ENCODE measurements at regions not wholly inside any gene's neighbourhood (a gene's known extent, or its start where the extent isn't known, plus 50 kb on each side); places are given as distances from the start of the nearest gene placed in this dataset.
"Not testable (repeated sequence)": the region's sequence is repeated elsewhere in the genome, so short reads cannot be mapped to it uniquely, and the experiment has no call there.

GRCh38 chr7:34497153-34497777, 160.8 kb upstream of the NPSR1 start:
- DNase-seq: no peak

GRCh38 chr7:34501156-34501555, 156.9 kb upstream of the NPSR1 start:
- no peak for DNase-seq

- no peak for DNase-seq
Observed at GRCh38 chr7:34507191-34507590, 150.8 kb upstream of the NPSR1 start.

- no peak for DNase-seq
Observed at GRCh38 chr7:34523226-34523918, 134.6 kb upstream of the NPSR1 start.

- DNase-seq: no peak
Observed at GRCh38 chr7:34530259-34530658, 127.8 kb upstream of the NPSR1 start.

- DNase-seq: no peak
Observed at GRCh38 chr7:34539003-34539402, 119.0 kb upstream of the NPSR1 start.

- DNase-seq: no peak
Observed at GRCh38 chr7:34544621-34545020, 113.4 kb upstream of the NPSR1 start.

- DNase-seq: no peak
Observed at GRCh38 chr7:34550996-34551395, 107.0 kb upstream of the NPSR1 start.

GRCh38 chr7:34552502-34552901, 105.5 kb upstream of the NPSR1 start:
- DNase-seq: no peak

- DNase-seq: no peak
Observed at GRCh38 chr7:34558022-34558421, 100.0 kb upstream of the NPSR1 start.

- no peak for DNase-seq
Observed at GRCh38 chr7:34564091-34564490, 93.9 kb upstream of the NPSR1 start.

- DNase-seq: no peak
Observed at GRCh38 chr7:34567906-34568305, 90.1 kb upstream of the NPSR1 start.

- no peak for DNase-seq
Observed at GRCh38 chr7:34569975-34570699, 87.9 kb upstream of the NPSR1 start.

- no peak for DNase-seq
Observed at GRCh38 chr7:34575006-34575405, 83.0 kb upstream of the NPSR1 start.

GRCh38 chr7:34577934-34578333, 80.1 kb upstream of the NPSR1 start:
- not testable (repeated sequence) for DNase-seq

- DNase-seq: not testable (repeated sequence)
Observed at GRCh38 chr7:34581698-34582097, 76.3 kb upstream of the NPSR1 start.

GRCh38 chr7:34584526-34584925, 73.5 kb upstream of the NPSR1 start:
- no peak for DNase-seq

- DNase-seq: no peak
Observed at GRCh38 chr7:34596887-34597286, 61.1 kb upstream of the NPSR1 start.

GRCh38 chr7:34603711-34604444, 54.1 kb upstream of the NPSR1 start:
- no peak for DNase-seq
